Neural progenitor cell (in vitro differentiated cells): ENCODE measurements at regions not wholly inside any gene's neighbourhood (a gene's known extent, or its start where the extent isn't known, plus 50 kb on each side); places are given as distances from the start of the nearest gene placed in this dataset.

ENCODE experiments used
- DNase-seq: peaks from one replicate; pipeline ENCODE4 v3.0.0-alpha.2; 2016; ENCODE audit warnings: low spot score
- H2AFZ ChIP-seq: fragments of 200-600 bp; sonication (generic); replicated peaks from 2 replicates; pipeline ENCODE4 v1.6.1; 2016; ENCODE audit warnings: antibody characterized with exemption
- H3F3A ChIP-seq: fragments of 200-600 bp; sonication (generic); 2 replicates; pipeline ENCODE4 v1.6.1; 2016; ENCODE audit warnings: antibody characterized with exemption, low read depth
- H3K27ac ChIP-seq: fragments of 200-600 bp; sonication (generic); 2 replicates; pipeline ENCODE4 v1.5.1; 2016; ENCODE audit warnings: mild to moderate bottlenecking
- H3K27me3 ChIP-seq: fragments of 200-600 bp; sonication (generic); 2 replicates; pipeline ENCODE4 v1.6.1; 2016; ENCODE audit warnings: mild to moderate bottlenecking, moderate library complexity
- H3K36me3 ChIP-seq: fragments of 200-600 bp; sonication (generic); 2 replicates; pipeline ENCODE4 v1.5.1; 2016
- H3K4me1 ChIP-seq: fragments of 200-600 bp; sonication (generic); 2 replicates; pipeline ENCODE4 v1.6.1; 2016; ENCODE audit warnings: mixed run types
- H3K4me2 ChIP-seq: fragments of 200-600 bp; sonication (generic); 2 replicates; pipeline ENCODE4 v1.6.1; 2016
- H3K4me3 ChIP-seq: fragments of 200-600 bp; sonication (generic); 2 replicates; pipeline ENCODE4 v1.5.1; 2016
- H3K79me2 ChIP-seq: fragments of 200-600 bp; sonication (generic); 2 replicates; pipeline ENCODE4 v1.6.1; 2016; ENCODE audit warnings: low read depth
- H3K9ac ChIP-seq: fragments of 200-600 bp; sonication (generic); 2 replicates; pipeline ENCODE4 v1.6.1; 2016
- H3K9me3 ChIP-seq: fragments of 200-600 bp; sonication (generic); 2 replicates; pipeline ENCODE4 v1.5.1; 2016; ENCODE audit warnings: low read depth
- H4K20me1 ChIP-seq: fragments of 200-600 bp; sonication (generic); 2 replicates; pipeline ENCODE4 v1.6.1; 2016; ENCODE audit warnings: low read depth
- H3K27ac Mint-ChIP-seq: 3 replicates; pipeline ENCODE4 v1.8.0; 2021; ENCODE audit warnings: mixed read lengths
- H3K27me3 Mint-ChIP-seq: 2 replicates; pipeline ENCODE4 v1.8.0; 2022; ENCODE audit warnings: low read depth, mild to moderate bottlenecking, inconsistent platforms, moderate library complexity, mixed read lengths; ENCODE audit not compliant: insufficient read depth
- H3K36me3 Mint-ChIP-seq: 3 replicates; pipeline ENCODE4 v1.8.0; 2021; ENCODE audit warnings: mixed read lengths
- H3K4me1 Mint-ChIP-seq: 3 replicates; pipeline ENCODE4 v1.8.0; 2021; ENCODE audit warnings: mixed read lengths
- H3K4me3 Mint-ChIP-seq: 3 replicates; pipeline ENCODE4 v1.8.0; 2021; ENCODE audit warnings: mild to moderate bottlenecking, moderate library complexity, mixed read lengths
- H3K9me3 Mint-ChIP-seq: 3 replicates; pipeline ENCODE4 v1.8.0; 2020; ENCODE audit warnings: mixed read lengths
- CTCF ChIP-seq: fragments of 200-600 bp; sonication (generic); IDR thresholded peaks from 2 replicates; pipeline ENCODE4 v1.5.1; 2017; ENCODE audit warnings: antibody characterized with exemption, mild to moderate bottlenecking
- EZH2 ChIP-seq: fragments of 200-600 bp; sonication (generic); IDR thresholded peaks from 2 replicates; pipeline ENCODE4 v1.6.1; 2017; ENCODE audit warnings: antibody characterized with exemption, mild to moderate bottlenecking, moderate library complexity
- EZH2phosphoT487 ChIP-seq: fragments of 200-600 bp; sonication (generic); IDR thresholded peaks from 2 replicates; pipeline ENCODE4 v1.6.1; 2017; ENCODE audit warnings: antibody characterized with exemption

GRCh38 chr16:66127459-66128370 is 238.8 kb upstream of the CDH5 start:
- Mint-ChIP-seq H3K4me3 (peak overlapping the region; percentile 29), H3K27ac (no peak overlapping the region), H3K36me3 (no peaks in the 10 kb centered on the region), H3K27me3 (peaks cover 14% of the 10 kb centered on the region), H3K9me3 (no peaks in the 10 kb centered on the region), H3K4me1 (peaks cover 36% of the 10 kb centered on the region)
- no peaks in the 10 kb centered on the region for H3K79me2 ChIP-seq
- H3K27ac ChIP-seq, result no peak overlapping the region
- no peaks in the 10 kb centered on the region for H3K36me3 ChIP-seq
- no peak overlapping the region for H2AFZ ChIP-seq
- peak; percentile 51 for DNase-seq
- peak overlapping the region; percentile 31 for H3K4me2 ChIP-seq
- TF ChIP-seq EZH2phosphoT487 (no peak), EZH2 (no peak), CTCF (peak; percentile 38)
- no peaks in the 10 kb centered on the region for H4K20me1 ChIP-seq
- H3K9ac ChIP-seq, result no peak overlapping the region
- H3F3A ChIP-seq, result no peaks in the 10 kb centered on the region
- H3K9me3 ChIP-seq, result no peaks in the 10 kb centered on the region
- no peak overlapping the region for H3K4me3 ChIP-seq
- H3K4me1 ChIP-seq, result peaks cover 15% of the 10 kb centered on the region
- peaks cover 18% of the 10 kb centered on the region for H3K27me3 ChIP-seq

DNA sequence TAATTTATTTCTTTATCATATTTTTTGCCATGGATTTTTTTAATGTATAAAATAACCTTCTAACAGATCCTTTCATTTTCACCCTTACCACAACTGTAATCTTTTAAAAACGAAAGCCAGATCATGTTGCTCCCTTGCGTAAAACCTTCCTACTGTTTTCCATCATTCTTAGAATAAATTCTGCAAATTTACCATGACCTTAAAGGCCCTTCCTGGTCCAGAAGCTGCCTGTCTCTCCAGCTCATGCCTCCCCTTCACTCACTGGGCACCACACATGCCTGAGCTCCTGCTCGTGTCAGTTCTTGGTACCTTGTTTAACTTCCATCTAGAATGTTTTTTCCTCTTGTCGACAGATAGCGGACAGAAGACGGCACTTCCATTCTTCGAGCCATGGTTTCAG is 245.0 kb upstream of the CDH5 start:
- DNase-seq, result no peak
- Histone ChIP-seq H3F3A (no peaks in the 10 kb centered on the region), H3K4me2 (no peak overlapping the region), H3K9ac (no peak overlapping the region), H3K9me3 (no peaks in the 10 kb centered on the region), H3K27me3 (no peaks in the 10 kb centered on the region), H3K4me3 (no peak overlapping the region), H3K4me1 (no peaks in the 10 kb centered on the region), H2AFZ (no peak overlapping the region), H4K20me1 (no peaks in the 10 kb centered on the region), H3K79me2 (no peaks in the 10 kb centered on the region), H3K27ac (no peak overlapping the region), H3K36me3 (no peaks in the 10 kb centered on the region)
- TF ChIP-seq EZH2, result no peak
- Mint-ChIP-seq H3K27me3 (peaks cover 8% of the 10 kb centered on the region), H3K4me3 (no peak overlapping the region), H3K27ac (no peak overlapping the region), H3K36me3 (no peaks in the 10 kb centered on the region), H3K4me1 (peaks cover 6% of the 10 kb centered on the region), H3K9me3 (no peaks in the 10 kb centered on the region)

- no peak overlapping the region for H3K4me3 ChIP-seq
- no peak overlapping the region for H2AFZ ChIP-seq
- no peaks in the 10 kb centered on the region for H3K4me1 ChIP-seq
- peaks cover 8% of the 10 kb centered on the region for H3K27me3 Mint-ChIP-seq
- no peak overlapping the region for H3K9ac ChIP-seq
- H3K4me3 Mint-ChIP-seq, result no peak overlapping the region
- H3K36me3 ChIP-seq, result no peaks in the 10 kb centered on the region
- H3K9me3 ChIP-seq, result no peaks in the 10 kb centered on the region
- no peak overlapping the region for H3K27ac Mint-ChIP-seq
- no peaks in the 10 kb centered on the region for H3K79me2 ChIP-seq
- TF ChIP-seq CTCF, result no peak
- TF ChIP-seq EZH2, result no peak
- TF ChIP-seq EZH2phosphoT487, result no peak
- H3K9me3 Mint-ChIP-seq, result peaks cover 2% of the 10 kb centered on the region
- H3K4me2 ChIP-seq, result no peak overlapping the region
- H3K27me3 ChIP-seq, result no peaks in the 10 kb centered on the region
- H3K36me3 Mint-ChIP-seq, result no peaks in the 10 kb centered on the region
- no peaks in the 10 kb centered on the region for H4K20me1 ChIP-seq
- peaks cover 7% of the 10 kb centered on the region for H3K4me1 Mint-ChIP-seq
- H3K27ac ChIP-seq, result no peak overlapping the region
- DNase-seq, result no peak
- H3F3A ChIP-seq, result no peaks in the 10 kb centered on the region
Observed at GRCh38 chr16:66120656-66121055, 245.8 kb upstream of the CDH5 start.
